ENCODE measurements at regions not wholly inside any gene's neighbourhood (a gene's known extent, or its start where the extent isn't known, plus 50 kb on each side); places are given as distances from the start of the nearest gene placed in this dataset.

GRCh38 chr22:47674600-47674999 lies 912.1 kb downstream of the TBC1D22A start:
- Histone ChIP-seq H3K56ac (ENCODE audit: extremely low read depth, insufficient read depth, low read length) (no peak overlapping the region), H2BK20ac (ENCODE audit: low read depth, low read length) (no peak overlapping the region), H4K8ac (ENCODE audit: low read depth in 2 of 2, low read length in 2 of 2) (no peak overlapping the region), H3K14ac (replicated peaks; ENCODE audit: low read depth, low read length) (no peak overlapping the region), H4K20me1 (ENCODE audit: insufficient read depth, low read length) (no peaks in the 10 kb centered on the region), H3K4me2 (ENCODE audit: low read depth, low read length) (no peak overlapping the region), H3K27ac (ENCODE audit: insufficient read depth, low read length) (no peak overlapping the region), H3K4me1 (ENCODE audit: control insufficient read depth, insufficient read depth, low read length) (no peaks in the 10 kb centered on the region), H3K27me3 (ENCODE audit: control insufficient read depth, insufficient read depth, low read length) (no peaks in the 10 kb centered on the region), H3K4ac (ENCODE audit: low read depth, low read length) (no peak overlapping the region), H2BK15ac (ENCODE audit: low read depth, low read length) (no peak overlapping the region), H4K5ac (ENCODE audit: low read depth, low read length) (no peak overlapping the region), H3K4me3 (ENCODE audit: insufficient read depth, low read depth, low read length) (no peak overlapping the region), H3K79me1 (ENCODE audit: low read depth in 1 of 2, low read length in 2 of 2) (no peaks in the 10 kb centered on the region), H3K9ac (ENCODE audit: low read depth, low read length) (no peak overlapping the region), H3K23ac (ENCODE audit: low read depth, low read length) (no peak overlapping the region), H4K91ac (ENCODE audit: insufficient read depth, low read depth, low read length) (no peak overlapping the region), H3K9me3 (ENCODE audit: control insufficient read depth, insufficient read depth, low read length) (peaks cover 43% of the 10 kb centered on the region), H2AK5ac (ENCODE audit: low read depth, low read length) (no peak overlapping the region), H3K18ac (ENCODE audit: low read depth, low read length) (no peak overlapping the region), H2BK5ac (ENCODE audit: low read depth, low read length, poor library complexity, severe bottlenecking) (no peak overlapping the region), H2AK9ac (replicated peaks; ENCODE audit: low read depth, low read length, poor library complexity) (no peak overlapping the region), H2AFZ (replicated peaks; ENCODE audit: low read length, poor library complexity) (no peak overlapping the region), H3K9me1 (ENCODE audit: insufficient read depth, low read length) (no peaks in the 10 kb centered on the region), H2BK120ac (ENCODE audit: low read depth, low read length) (no peak overlapping the region), H3K36me3 (ENCODE audit: control insufficient read depth, insufficient read depth, low read length) (no peaks in the 10 kb centered on the region)
- POLR2A ChIA-PET (ENCODE audit: unreplicated experiment) = no interaction called here
- DNase-seq = no peak
- TF ChIP-seq ELK1 (IDR thresholded peaks at IDR 0.05; ENCODE audit: borderline replicate concordance, low read depth, low read length) (no peak), FOS (IDR thresholded peaks at IDR 0.05; ENCODE audit: low read depth, low read length) (no peak), MAFK (IDR thresholded peaks at IDR 0.05; ENCODE audit: low read depth, low read length) (no peak), RAD21 (IDR thresholded peaks at IDR 0.05; ENCODE audit: low read length) (no peak), RCOR1 (IDR thresholded peaks at IDR 0.05; ENCODE audit: insufficient replicate concordance, low read length) (no peak), CHD1 (IDR thresholded peaks at IDR 0.05; ENCODE audit: low read depth, low read length) (no peak), CTCF (conservative IDR thresholded peaks at IDR 0.05; ENCODE audit: low read depth, low read length) (no peak), BHLHE40 (IDR thresholded peaks at IDR 0.05; ENCODE audit: low read depth, low read length) (no peak), RFX5 (IDR thresholded peaks at IDR 0.05; ENCODE audit: low read depth, low read length) (no peak), SMC3 (IDR thresholded peaks at IDR 0.05; ENCODE audit: low read depth, low read length) (no peak), MAZ (IDR thresholded peaks at IDR 0.05; ENCODE audit: borderline replicate concordance, low read depth, low read length) (no peak), CEBPB (IDR thresholded peaks at IDR 0.05; ENCODE audit: low read depth, low read length) (no peak), NFE2L2 (IDR thresholded peaks at IDR 0.05; ENCODE audit: low read depth, low read length) (no peak), POLR2A (IDR thresholded peaks at IDR 0.05; ENCODE audit: low read depth, low read length) (no peak), MXI1 (IDR thresholded peaks at IDR 0.05; ENCODE audit: borderline replicate concordance, low read depth, low read length) (no peak)
- CTCF ChIA-PET = no interaction called here
- no peak for ATAC-seq (ENCODE audit: low read depth)
- 72% methylated on average over 5 of the region's 11 CpGs; no CpG with 5 or more reads in 1 of the 2 experiments for WGBS, 2 experiments (ENCODE audit: extremely low coverage in 2 of 2, insufficient read length in 1 of 2)
- in situ Hi-C loops (cut with MboI; ENCODE audit: low sequenced_read_pairs) = no loop called here
- BruUV-seq (replicated peaks) = no TSS peak
- intact Hi-C loops (cut with micrococcal nuclease) = no loop called here
- dilution Hi-C loops (cut with HindIII; ENCODE audit: low sequenced_read_pairs, unreplicated experiment) = no loop called here

All from IMR-90 (cell line).